GM06990 (cell line): ENCODE measurements at regions not wholly inside any gene's neighbourhood (a gene's known extent, or its start where the extent isn't known, plus 50 kb on each side); places are given as distances from the start of the nearest gene placed in this dataset.

Source experiments
- DNase-seq: peaks from one replicate; pipeline ENCODE4 v3.0.0-alpha.2; 2011; ENCODE audit not compliant: insufficient read length; ENCODE audit errors: extremely low read depth
- H3K27me3 ChIP-seq: replicated peaks from 2 replicates; pipeline ENCODE4 v1.6.0; 2011; ENCODE audit warnings: low read length; ENCODE audit not compliant: control insufficient read depth, insufficient read depth
- H3K36me3 ChIP-seq: 2 replicates; pipeline ENCODE4 v1.5.1; 2011; ENCODE audit warnings: low read length; ENCODE audit not compliant: control insufficient read depth, insufficient read depth
- H3K4me3 ChIP-seq: replicated peaks from 2 replicates; pipeline ENCODE4 v1.5.1; 2011; ENCODE audit warnings: low read depth, mild to moderate bottlenecking, control low read depth, low read length
- TF ChIP-seq, protein P1 (sequence below): IDR thresholded peaks from 2 replicates; pipeline ENCODE4 v1.5.1; 2011; ENCODE audit warnings: low read length, control low read depth, mild to moderate bottlenecking, inconsistent platforms; ENCODE audit not compliant: insufficient read depth, poor library complexity, severe bottlenecking

DNA sequence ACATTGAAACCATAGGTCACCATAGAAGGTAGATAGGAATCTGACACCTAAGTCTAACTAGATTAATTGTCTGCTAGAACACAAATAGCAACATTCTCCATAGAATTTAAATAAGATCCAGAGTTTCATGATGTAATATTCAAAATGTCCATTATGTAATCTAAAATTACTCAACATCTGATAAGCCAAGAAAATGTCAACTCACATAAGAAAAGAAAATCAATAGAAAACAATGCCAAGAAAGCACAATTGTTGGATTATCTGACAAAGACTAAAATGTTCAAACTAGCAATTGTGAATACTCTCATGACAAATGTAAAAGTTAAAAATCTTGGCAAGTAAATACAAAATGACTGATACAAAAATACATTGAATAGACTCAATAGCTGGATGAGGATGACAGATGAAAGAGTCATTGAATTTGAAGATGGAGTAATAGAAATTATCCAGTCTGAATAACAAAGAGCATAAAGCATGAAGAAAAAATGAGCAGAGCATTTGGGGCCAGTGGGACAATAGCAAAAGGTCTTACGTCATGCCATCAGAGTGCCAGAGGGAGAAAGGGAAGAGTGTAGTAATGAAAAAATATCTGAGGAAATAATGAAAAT lies 358.6 kb downstream of the METTL4 start:
- Histone ChIP-seq H3K4me3 (no peak overlapping the region), H3K36me3 (no peaks in the 10 kb centered on the region), H3K27me3 (no peaks in the 10 kb centered on the region)
- DNase-seq, result no peak
- TF ChIP-seq, protein P1, sequence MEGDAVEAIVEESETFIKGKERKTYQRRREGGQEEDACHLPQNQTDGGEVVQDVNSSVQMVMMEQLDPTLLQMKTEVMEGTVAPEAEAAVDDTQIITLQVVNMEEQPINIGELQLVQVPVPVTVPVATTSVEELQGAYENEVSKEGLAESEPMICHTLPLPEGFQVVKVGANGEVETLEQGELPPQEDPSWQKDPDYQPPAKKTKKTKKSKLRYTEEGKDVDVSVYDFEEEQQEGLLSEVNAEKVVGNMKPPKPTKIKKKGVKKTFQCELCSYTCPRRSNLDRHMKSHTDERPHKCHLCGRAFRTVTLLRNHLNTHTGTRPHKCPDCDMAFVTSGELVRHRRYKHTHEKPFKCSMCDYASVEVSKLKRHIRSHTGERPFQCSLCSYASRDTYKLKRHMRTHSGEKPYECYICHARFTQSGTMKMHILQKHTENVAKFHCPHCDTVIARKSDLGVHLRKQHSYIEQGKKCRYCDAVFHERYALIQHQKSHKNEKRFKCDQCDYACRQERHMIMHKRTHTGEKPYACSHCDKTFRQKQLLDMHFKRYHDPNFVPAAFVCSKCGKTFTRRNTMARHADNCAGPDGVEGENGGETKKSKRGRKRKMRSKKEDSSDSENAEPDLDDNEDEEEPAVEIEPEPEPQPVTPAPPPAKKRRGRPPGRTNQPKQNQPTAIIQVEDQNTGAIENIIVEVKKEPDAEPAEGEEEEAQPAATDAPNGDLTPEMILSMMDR, result no peak

DNA sequence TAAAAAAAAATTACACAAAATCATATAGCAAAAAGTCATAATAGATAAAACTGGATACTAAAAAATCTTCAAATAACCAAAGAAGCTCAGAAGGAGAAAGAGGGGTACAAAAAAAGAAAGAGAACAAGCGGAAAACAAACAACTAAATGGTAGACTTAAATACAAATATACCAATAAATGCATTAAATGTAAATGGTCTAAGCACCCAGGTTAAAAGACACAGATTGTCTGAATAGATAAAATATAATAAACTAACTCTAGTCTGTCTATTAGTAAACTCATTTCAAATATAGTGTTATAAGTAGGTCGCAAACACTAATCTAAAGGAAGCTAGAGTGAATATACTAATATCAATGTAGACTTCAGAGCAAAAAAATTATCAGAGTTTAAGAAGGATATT lies 357.4 kb downstream of the METTL4 start:
- no peaks in the 10 kb centered on the region for H3K36me3 ChIP-seq

DNA sequence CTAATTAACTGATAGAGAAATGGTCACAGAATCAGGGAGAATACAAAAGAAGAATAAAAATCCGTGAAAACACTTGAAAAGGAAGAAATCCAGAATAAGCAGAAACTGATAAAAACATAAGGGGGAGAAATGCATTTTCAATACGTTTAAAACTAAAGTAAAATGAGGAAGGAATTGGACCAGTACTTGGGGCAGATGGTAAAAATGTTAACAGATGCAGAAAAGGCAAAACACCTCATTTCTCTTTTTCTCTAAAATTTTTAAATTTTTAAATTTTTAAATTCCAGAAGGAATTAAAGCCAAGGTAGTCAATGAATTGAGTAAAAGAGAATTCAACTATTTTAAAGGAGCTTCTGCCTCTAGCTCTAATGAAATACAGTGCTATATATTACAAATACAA lies 353.9 kb downstream of the METTL4 start:
- H3K27me3 ChIP-seq, result no peaks in the 10 kb centered on the region
- no peaks in the 10 kb centered on the region for H3K36me3 ChIP-seq
- DNase-seq, result no peak
- TF ChIP-seq, protein P1, result no peak
- H3K4me3 ChIP-seq, result no peak overlapping the region

More for the DNA sequence above, 357.4 kb downstream of the METTL4 start:
- Histone ChIP-seq H3K27me3 (no peaks in the 10 kb centered on the region), H3K4me3 (no peak overlapping the region)
- TF ChIP-seq, protein P1, result no peak
- DNase-seq, result no peak

DNA sequence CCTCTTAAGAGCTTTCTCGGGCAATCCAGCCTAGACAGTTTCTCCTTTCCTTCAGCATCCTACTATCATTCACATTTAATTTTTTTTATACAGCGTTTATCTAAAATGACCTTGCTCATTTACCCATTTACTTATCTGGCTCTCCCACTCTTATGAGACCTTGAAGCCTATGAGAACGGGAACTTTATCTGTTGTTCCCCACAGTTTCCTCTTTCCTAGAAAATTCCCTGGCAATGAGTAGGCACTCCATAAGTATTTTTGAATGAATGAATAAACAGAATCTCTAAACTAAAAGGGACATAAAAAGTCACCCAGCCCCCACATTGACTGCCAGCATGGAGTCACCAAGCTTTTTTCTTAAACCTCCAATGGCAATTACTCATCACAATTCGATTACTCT lies 353.2 kb downstream of the METTL4 start:
- Histone ChIP-seq H3K27me3 (no peaks in the 10 kb centered on the region), H3K36me3 (no peaks in the 10 kb centered on the region), H3K4me3 (no peak overlapping the region)
- TF ChIP-seq, protein P1, result no peak
- DNase-seq, result no peak

DNA sequence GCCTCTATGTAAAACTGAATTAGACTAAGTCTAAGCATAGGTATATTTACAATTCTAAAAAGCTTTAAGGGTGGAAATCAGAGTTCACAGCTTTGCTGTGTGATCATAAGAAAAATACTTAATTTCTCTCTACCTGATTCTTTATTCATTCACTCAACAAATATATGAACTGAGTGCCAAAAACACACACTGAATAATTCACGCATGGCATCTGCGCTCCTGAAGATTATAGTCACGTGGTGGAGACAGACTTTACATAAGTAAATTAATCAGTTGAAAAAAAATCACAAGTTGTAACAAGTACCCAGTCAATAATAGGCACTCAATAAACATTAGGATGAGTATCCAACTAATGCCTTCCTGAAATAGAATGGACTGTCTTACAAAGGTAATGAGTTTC lies 351.6 kb downstream of the METTL4 start:
- no peak overlapping the region for H3K4me3 ChIP-seq
- H3K36me3 ChIP-seq, result no peaks in the 10 kb centered on the region
- TF ChIP-seq, protein P1, result no peak
- DNase-seq, result no peak
- H3K27me3 ChIP-seq, result no peaks in the 10 kb centered on the region
